ENCODE measurements at regions not wholly inside any gene's neighbourhood (a gene's known extent, or its start where the extent isn't known, plus 50 kb on each side); places are given as distances from the start of the nearest gene placed in this dataset.
"Not testable (repeated sequence)": the region's sequence is repeated elsewhere in the genome, so short reads cannot be mapped to it uniquely, and the experiment has no call there.

GRCh38 chr15:95202569-95203349 lies 971.4 kb downstream of the MCTP2 start:
- DNase-seq, result no peak

DNA sequence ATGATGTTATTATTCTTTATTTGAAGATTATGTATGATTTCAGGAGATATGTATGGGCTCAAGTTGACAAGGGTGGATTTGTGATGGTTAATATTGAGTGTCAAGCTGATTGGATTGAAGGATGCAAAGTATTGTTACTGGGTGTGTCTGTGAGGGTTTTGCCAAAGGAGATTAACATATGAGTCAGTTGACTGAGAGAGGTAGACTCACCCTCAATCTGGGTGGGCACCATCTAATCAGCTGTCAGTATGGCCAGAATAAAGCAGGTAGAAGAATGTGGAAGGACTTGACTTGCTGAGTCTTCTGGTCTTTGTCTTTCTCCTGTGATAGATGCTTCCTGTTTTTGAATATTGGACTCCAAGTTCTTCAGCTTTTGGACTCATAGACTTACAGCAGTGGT lies 973.7 kb downstream of the MCTP2 start:
- DNase-seq, result no peak

DNA sequence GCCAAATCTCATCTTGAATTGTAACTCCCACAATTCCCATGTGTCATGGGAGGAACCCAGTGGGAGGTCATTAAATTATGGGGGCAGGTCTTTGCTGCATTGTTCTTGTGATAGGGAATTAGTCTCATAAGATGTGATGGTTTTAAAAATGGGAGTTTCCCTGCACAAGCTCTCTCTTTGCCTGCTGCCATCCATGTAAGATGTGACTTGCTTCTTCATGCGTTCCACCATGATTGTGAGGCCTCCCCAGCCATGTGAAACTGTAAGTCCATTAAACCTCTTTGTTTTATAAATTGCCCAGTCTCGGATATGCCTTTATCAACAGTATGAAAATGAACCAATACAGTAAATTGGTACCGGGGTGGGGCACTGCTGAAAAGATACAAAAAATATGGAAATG lies 974.5 kb downstream of the MCTP2 start:
- DNase-seq, result not testable (repeated sequence)

- DNase-seq, result no peak
Measured at GRCh38 chr15:95208071-95208470, 976.7 kb downstream of the MCTP2 start.

DNA sequence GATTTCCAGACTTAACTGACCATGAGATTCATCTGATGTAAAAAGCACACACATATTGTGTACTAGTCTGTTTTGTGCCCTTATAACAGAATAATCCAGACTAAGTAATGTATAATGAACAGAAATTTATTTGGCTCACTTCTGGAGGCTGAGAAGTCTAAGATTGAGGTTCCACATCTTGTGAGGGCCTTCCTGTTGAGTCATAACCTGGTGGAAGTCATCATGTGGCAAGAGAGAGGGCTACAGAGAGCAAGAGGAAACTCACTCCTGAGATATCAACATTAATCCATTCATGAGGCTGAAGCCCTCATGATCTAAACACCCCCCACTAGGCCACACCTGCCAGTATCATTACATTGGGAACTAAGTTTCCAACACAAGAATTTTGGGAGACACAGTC lies 977.6 kb downstream of the MCTP2 start:
- no peak for DNase-seq

- DNase-seq, result no peak
Measured at GRCh38 chr15:95210436-95210981, 979.1 kb downstream of the MCTP2 start.

- DNase-seq, result no peak
Measured at GRCh38 chr15:95215017-95215416, 983.7 kb downstream of the MCTP2 start.

DNA sequence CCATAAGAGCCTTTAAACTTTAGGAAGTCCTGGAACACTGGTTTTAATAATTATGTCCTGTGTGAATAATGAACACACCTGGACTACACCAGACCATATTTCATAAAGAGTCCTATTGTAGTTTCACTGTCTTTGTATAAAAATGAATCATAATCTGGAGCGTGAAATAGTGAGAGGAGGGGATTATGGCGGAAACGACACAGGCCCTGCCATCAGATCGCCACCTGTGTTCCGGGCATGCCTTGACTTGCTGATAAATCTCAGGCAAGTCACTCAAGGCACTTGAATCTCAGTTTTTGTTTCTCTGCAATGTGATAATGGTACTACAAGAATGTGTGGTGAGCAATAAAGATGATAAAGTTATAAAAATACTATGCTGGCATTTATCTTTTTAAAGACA lies 995.5 kb downstream of the MCTP2 start:
- DNase-seq, result no peak

DNA sequence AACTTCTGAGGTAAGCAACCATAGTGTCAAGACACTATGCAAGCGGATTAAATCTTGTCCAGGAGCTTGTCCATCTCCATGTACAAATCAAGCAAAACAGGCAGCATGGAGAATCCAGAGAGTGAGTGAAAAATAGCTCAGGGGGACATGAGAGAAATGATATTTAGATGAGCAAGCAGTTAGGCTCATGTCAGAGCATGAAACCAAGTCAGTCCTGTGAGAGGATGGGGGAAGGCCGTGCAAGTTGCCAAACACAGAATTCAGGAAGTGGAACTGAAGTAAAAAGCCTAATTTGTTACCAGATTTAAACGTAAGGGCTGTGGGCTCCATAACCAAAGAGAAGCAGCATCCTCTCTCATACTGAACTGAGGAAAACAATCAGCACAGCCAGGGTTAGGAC lies 995.9 kb downstream of the MCTP2 start:
- DNase-seq, result no peak

- no peak for DNase-seq
Measured at GRCh38 chr15:95228856-95229555, 997.6 kb downstream of the MCTP2 start.

- DNase-seq, result no peak
Measured at GRCh38 chr15:95235033-95235432, 1003.7 kb downstream of the MCTP2 start.

GRCh38 chr15:95247071-95247984 lies 1016.0 kb downstream of the MCTP2 start:
- DNase-seq, result no peak

GRCh38 chr15:95249524-95249923 lies 1018.2 kb downstream of the MCTP2 start:
- no peak for DNase-seq

DNA sequence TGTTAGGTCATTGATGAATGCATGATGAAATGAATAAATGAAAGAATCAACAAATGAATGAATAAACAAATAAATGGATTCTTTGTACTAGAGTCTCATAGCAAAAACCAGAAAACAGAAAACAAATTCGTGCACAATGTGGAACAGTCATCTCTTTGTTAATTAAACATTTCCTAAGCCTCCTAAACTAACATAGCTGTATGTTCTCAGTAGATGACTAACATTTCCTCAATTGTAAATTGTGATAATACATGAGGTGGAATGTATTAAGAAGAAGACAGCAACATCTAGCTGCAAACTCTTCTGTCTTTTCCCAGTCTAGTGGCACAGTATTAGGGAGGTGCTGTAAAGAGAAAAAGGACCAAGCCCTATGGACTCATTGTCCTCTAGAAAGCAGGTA lies 1021.0 kb downstream of the MCTP2 start:
- DNase-seq, result no peak

GRCh38 chr15:95254263-95254662 lies 1022.9 kb downstream of the MCTP2 start:
- no peak for DNase-seq

DNA sequence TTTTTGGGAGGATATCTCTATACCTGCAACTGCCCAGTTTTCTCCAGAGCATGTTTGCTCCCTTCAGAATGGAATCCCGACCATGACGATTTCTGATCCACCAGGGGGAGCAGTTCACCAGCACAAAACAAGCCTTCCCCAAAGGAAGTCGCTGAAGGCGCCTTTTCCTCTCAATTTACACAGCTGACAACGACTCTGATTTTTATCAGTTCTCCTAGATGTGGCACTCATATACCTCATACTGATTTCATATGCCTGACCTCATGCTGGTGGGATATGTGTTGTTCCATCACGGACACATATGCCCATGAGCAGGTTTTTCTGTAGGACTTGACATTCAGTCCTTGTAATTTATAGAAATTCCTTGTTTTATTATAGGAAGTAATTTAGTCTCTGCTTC lies 1028.2 kb downstream of the MCTP2 start:
- peak; percentile 25 for DNase-seq

DNA sequence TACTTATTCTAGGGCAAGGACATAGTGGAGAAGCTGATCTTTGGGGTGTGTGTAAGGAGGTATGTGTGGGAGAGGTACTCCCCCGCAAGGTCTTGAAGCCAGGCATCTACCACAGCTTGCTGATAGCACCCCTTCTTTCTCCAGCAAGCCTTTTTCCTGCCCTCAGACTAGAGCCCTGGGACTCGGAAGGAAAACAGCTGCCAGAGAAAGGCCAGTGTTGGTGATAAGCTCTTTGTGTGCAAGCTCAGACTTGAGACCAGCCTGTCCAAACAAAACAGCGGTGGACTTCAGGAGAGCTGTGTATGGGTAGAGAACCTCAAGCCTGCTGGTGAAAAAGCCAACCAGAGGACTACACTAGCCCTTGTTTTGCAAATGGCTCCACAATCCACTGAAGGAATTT lies 1028.6 kb downstream of the MCTP2 start:
- no peak for DNase-seq

DNA sequence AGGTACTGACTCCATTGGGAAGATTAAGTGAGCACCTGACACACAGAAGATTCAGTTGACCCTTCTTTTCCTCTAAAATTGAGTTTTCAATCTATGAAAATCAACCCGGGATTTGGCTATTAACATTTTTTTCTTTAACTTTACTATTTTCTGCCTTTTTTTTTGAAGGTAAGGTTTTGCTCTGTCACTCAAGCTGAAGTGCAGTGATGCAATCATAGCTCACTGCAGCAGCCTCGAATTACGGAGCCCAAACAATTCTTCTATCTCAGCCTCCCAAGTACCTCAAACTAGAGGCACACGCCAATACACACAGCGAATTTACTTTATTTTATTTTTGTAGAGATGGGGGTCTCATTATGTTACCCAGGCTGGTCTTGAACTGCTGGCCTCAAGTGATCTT lies 1029.5 kb downstream of the MCTP2 start:
- no peak for DNase-seq

DNA sequence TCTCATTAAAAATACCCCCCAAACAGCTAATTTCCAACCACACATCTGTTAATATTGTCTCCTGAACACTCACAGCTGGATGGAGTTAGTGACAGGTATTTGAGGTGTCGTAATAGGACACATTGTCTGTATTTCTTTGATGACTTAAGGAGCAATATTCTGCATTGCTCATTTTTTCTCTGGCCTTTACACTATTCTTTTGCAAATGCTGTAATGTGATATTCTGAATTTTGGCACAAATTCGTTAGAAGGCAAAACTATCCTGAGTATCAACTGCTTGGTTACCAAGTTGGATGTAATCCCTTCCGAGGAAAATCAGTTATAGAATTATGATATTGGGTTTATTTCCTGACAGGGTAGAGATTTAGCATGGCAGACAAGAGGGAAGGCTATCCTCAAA lies 1030.2 kb downstream of the MCTP2 start:
- DNase-seq, result no peak

GRCh38 chr15:95261968-95262367 lies 1030.6 kb downstream of the MCTP2 start:
- DNase-seq, result no peak

DNA sequence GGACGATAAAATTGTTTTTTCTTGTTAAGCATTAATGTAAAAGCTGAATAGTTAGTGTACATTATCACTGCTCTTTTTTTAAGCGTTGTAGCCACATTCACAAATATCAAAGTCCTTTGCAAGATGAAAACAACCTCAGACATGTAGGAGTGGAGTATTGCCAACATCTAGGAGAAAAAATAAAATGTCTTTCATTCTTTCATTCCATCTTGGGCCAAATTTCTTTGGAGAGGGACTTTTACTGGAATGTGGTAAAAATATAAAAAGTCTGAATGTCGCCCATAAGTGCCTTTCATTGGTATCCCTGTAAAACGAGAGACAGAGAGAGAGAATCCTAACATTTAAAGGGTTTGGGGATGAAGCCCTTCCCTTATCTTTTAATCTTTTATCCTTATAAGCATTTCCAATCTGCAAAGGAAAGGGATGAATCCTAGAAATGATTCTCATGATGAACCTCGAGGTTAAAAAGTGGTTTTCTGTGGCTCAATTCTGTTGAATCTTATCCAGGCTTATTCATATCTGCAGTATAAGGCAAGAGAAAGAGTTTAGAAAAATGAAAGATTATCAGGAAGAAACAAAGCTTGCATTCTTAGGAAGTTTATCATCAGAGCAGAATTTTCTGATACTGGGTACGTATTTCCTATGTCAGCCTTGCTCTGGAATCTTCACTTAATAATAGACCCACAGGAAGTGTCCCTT lies 1031.7 kb downstream of the MCTP2 start:
- no peak for DNase-seq

DNA sequence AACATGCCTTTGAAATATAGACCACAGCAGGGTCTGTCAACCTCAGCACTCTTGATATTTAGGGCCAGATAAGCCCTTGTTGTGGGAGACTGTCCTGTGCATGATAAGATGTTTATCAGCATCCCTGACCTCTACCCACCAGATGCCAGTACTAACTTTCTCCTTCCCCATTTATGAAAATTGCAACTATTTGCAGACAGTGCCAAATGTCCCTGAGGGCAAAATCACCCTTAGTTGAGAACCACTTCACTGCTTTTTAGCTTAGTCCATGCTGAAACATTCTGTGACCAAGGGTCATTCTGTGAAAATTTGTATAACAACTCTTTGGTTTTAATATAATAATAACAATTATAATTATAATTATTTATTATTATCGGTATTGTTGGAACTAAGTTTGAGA lies 1032.4 kb downstream of the MCTP2 start:
- DNase-seq, result no peak
